HG03108 (cell line): ENCODE measurements at regions not wholly inside any gene's neighbourhood (a gene's known extent, or its start where the extent isn't known, plus 50 kb on each side); places are given as distances from the start of the nearest gene placed in this dataset.
"Not testable (repeated sequence)": the region's sequence is repeated elsewhere in the genome, so short reads cannot be mapped to it uniquely, and the experiment has no call there.

Source experiments
- ATAC-seq: cut with Tn5 transposase; IDR thresholded peaks from one replicate; pipeline ENCODE4 v1.9.1; 2021; ENCODE audit warnings: moderate library complexity; ENCODE audit not compliant: unreplicated experiment

DNA sequence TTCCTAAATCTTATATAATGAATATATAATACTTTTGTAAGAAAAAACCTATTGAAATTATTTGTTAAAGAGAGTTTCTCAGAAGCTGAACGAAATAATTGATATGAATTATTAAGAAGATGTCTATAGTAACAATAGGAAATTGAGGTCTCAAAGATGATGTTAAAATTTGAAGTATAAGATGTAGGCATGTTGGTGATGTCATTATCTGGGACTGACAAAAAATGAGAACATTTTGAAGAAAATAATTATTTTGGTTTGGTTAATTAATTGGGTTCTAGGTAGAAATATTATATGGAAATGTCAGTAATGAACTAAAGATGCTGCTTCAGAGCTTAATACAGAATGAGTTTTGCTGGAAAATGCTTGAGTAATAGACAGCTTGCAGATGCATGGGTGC is 501.4 kb upstream of the ST8SIA4 start:
- ATAC-seq: no peak

DNA sequence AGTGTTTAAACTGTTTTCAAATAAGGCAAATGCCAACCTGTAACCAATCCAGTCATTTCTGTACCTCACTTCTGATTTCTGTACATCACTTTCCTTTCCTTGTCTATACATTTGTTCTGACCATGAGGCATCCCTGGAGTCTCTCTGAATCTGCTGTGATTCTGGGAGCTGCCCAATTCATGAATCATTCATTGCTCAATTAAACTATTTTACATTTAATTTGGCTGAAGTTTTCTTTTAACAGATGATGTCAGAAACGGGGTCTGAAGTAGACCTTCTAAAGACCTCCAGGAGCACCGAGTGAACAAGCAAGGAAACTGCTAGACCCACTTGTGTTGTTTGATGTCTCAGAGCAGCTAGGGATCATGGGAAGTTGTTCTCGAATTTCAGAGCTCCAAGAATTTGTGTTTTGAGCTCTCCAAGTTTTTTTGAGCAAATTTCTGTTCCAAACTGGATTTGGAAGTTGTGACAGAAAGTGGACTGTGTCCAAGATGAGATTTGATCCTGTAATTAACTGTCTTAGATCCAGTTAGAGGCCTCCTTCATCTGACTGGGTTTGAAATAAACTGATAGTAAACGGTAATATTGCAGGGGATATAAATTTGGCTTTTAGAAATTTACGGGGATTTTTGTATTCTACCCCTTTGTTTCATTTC is 490.8 kb upstream of the ST8SIA4 start:
- ATAC-seq: no peak

DNA sequence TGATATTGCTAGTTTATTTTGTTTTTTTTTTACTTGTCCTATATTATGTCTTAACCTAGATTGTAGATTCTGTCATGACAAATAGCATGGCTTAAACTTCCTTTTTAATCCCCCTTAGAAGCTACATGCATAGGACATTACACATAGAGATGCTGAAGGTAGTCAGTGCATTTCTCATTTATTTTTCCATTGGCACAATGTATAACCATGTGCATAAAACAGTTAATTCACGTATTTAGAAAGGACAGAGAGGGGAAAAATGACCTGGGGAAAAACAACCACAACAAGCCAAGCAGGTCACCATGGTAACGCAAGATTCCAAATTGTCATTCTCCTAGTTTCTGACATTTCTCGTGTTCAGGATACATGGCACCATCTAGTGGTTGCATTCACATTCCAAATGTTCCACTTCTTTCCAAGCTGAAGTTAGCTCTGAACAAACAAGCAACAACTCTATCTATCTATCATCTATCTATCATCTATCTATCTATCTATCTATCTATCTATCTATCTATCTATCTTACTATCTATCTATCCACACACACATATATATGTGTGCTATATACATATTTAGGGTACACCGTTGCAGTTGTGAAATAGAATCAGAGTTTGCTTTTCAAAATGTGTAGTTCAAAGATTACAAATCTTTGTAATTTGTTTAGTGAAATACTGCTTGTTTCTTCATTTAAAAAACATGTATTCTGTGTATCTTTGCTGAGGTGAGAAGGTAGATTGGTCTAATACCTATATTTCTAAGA is 487.2 kb upstream of the ST8SIA4 start:
- ATAC-seq: no peak

DNA sequence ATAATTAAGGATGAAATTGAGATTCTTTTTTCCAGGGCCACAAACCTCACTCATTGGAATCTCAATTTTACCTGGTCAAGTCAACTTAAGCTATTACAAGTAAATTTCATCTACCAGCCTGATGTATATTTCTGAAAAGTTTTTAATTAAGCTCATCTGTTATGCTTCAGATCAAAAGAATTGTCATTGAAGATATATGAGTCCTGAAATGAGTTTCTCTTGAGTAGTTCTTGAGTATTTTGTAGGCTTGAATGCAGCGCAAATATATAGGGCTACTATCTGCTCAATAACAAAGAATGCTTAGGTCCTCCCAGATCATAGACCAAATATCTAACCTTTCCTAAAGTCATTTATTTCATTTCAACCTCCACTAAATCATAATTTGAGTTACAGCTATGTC is 482.2 kb upstream of the ST8SIA4 start:
- ATAC-seq: no peak

DNA sequence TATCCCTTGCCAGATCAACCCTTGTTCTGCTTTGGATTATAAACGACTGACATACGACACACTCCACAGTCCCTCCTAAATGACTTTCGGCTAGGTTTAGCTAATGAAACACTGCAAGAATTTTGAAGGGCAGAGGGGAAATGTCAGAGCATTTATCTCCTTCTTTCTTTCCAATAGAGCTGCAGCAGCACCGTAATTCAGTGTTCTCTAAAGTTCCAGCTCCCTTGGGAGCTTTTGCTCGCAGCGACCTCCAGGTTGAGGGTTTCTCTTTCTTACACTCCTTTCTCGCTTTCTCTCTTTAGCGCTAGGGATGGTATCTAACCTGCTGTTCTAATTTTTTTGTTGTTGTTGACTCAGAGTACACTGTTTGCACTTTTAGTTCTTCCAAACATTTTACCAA is 467.1 kb upstream of the ST8SIA4 start:
- no peak for ATAC-seq

DNA sequence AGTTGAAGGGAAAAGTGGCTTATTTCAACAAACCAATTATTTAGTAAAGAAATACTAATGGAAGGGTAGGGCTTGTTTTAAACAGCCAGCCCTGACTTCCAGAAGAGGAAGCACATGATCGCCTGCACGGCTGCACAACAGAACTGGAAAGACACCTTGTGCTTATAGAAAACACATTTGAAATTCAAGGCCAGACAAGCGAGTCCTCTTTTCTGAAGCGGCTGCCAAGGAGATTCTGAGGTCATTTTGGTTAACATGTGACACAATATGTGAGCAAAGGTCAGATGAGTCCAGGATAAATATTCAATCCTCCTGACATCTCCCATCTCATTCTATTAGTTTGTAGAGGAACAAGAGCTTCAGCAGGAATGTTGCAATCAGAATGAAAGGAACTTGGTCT is 461.4 kb upstream of the ST8SIA4 start:
- no peak for ATAC-seq

DNA sequence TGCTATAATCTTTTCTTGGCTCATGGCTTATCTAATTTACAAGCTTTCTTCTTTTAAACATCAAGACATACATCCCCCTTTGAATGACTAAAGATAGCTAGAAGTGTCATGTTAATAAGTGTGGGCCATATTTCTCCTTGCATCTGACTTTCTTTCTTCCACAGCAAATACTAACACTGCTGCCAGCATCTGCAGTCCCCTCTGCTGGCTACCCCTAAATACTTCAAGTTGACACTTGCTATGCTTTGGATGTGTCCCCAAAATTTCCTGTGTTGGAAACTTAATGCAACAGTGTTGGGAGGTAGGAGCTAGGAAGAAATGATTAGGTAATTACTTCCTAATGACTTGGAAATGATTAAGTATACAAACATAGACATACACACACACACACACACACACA is 459.0 kb upstream of the ST8SIA4 start:
- no peak for ATAC-seq

DNA sequence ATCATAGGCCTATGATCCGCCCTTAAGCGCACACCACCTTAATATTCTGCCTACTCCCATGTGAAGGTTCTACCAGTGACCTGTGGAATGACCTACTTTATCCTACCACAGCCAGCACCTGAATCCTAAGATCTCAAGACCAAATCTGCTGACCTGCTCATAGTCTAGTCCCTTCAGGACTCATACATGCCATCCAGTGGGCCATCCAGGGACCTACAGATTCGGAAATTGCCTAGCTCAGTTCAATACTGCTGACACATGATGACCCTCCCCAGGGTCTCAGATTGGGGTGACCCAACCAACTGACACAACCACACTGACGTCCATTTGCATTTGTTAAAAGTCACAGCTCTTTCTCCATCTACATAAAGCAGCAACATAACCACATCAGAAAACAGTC is 443.8 kb upstream of the ST8SIA4 start:
- no peak for ATAC-seq

DNA sequence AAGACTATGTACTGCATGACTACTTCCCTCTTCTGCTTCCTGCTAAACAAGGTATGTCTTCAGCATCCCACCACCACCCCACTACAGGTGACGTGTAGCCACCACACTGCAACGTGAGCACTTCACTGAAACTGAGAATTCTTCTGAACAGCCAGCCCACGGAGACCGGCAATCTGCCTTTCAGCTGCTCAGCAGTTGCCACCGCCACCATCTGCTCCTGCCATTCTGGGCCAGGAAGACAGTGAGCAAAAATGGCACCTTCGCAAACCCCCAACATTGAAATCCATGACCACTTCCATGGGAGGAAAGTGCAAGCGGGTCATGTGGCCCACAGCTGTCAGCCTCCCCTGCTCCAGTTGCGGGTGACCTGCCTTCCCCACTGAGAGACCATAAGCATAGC is 443.4 kb upstream of the ST8SIA4 start:
- ATAC-seq: no peak

DNA sequence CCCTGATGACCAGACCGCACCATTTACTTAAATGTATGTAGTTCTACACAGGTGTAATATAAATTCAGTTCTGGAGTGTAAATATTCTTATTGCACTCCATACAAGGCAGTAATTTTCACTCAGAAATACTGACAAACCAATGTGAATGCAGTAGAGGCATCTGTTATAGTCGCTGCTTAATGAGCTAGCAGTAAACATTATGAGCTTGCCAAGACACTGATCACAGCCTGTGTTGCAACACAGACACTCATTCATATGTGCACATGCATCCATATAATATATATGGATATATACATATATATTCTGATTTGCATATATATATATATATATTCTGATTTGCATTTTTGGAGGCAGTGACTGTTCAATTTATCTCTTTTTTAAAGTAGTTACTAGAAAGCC is 435.1 kb upstream of the ST8SIA4 start:
- ATAC-seq: no peak

DNA sequence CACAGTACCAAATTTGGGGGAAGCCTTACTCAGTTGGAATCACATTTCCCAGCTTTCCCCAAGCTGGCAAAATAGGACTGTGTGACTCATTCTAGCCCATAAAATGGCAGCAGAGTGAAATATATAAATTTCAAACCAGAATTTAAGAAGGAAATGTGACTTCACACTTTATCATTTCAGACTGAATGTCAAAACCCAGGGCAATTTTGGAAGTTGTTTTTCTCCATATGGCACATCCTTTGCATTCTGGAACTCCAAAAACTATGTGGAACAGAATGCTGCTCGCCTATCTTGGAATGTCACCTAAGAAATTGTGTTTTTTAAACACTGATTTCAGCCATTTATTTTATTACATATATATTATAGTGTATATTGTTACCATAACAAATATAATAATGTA is 424.7 kb upstream of the ST8SIA4 start:
- ATAC-seq: no peak

DNA sequence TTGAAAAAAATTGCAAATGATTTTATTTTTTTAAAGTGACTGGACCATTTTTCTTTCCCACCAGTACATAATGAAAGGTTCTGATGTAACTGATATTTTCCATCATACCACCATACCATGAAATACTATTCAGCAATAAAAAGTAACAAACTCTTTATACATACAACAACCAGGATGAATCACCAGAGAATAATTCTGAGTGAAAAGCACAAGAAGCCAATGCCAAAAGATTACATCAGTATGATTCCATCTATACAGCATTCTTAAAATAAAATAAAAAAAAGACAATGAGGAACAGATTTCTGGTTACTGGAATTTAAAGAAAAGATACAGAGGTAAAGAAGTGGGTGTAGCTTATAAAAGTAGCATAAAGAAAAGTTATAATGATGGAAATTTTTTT is 423.7 kb upstream of the ST8SIA4 start:
- no peak for ATAC-seq

DNA sequence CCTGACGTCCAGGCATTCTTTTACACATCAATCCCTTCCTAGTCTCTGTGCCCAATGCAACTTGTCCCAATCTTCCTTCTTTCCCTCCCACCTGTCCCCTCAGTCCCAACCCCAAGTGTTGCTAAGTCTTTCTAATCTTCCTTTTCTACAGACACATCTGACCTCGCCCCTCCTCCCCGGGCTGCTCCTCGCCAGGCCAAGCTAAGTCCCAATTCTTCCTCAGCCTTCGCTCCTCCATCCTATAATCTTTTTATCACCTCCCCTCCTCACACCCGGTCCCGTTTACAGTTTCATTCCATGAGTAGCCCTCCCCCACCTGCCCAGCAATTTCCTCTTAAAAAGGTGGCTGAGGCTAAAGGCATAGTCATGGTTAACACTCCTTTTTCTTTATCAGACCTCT is 413.3 kb upstream of the ST8SIA4 start:
- ATAC-seq: not testable (repeated sequence)

DNA sequence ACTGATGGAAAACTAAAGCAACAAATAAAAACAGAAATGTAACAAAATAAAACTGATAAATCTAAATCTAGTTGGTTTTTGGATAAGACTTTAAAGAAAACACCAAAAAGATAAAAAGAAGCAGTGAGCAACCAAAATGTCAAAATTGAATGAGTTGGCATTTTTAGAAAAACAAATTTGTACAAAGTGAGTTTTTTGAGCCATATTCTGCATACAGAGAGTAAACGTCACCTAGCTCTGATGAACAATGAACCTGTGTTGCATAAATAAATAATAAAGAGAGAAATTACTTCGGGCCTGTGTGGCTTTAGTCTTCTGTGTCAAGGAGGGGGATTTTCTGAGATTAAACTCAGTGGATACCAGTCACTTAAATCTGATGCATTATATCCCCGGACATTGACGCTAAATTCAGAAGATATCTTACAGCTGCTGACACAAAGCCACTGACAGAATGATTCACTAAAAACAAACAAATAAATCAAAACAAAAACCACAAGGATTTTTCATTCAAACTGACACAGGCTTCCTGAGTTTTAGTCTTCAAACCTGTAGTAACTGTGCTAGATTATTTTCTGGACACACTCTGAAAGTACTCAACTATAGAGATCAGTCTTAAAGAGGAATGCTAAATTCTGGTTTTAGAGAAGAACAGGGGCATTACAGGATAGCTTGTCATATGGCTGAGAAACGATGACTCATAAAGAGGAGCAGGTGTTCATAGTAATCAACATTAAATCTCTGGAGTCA is 403.5 kb upstream of the ST8SIA4 start:
- ATAC-seq: no peak

DNA sequence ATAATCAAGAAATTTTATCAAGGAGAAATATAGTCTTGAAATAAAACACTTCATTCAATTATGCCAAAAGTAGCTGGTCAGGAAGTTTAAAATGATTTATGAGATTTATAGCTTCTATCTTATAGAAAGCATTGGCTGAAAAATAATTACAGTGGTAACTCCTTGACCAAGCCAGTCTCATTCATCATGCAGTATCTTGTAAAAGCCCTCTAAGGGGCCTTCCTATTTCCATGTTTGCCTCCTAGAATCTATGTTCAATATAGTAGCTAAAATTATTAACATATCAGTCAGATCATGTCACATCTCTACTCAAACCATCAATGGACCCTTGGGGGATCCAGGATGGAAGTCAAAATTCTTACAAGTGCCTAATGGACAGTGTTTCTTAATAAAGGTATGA is 393.4 kb upstream of the ST8SIA4 start:
- ATAC-seq: no peak

DNA sequence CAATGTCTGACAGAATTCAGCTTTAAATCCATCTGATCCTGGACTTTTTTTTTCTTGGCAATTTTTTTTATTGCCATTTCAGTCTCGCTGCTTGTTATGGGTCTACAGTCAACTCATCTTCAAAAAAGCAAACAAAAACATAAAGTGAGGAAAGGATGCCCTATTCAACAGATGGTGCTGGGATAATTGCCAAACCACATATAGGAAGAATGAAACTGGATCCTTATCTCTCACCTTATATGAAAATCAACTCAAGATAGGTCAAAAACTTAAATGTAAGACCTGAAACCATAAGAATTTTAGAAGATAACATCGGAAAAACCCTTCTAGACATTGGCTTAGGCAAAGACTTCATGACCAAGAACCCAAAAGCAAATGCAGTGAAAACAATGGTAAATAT is 389.1 kb upstream of the ST8SIA4 start:
- ATAC-seq: no peak

DNA sequence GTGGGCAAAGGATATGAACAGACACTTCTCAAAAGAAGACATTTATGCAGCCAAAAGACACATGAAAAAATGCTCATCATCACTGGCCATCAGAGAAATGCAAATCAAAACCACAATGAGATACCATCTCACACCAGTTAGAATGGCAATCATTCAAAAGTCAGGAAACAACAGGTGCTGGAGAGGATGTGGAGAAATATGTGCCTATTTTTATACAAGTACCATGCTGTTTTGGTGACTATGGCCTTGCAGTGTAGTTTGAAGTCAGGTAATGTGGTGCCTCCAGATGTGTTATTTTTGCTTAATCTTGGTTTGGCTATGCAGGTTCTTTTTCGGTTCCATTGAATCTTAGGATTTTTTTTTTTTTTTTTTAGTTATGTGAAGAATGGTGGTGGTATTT is 387.7 kb upstream of the ST8SIA4 start:
- ATAC-seq: not testable (repeated sequence)

DNA sequence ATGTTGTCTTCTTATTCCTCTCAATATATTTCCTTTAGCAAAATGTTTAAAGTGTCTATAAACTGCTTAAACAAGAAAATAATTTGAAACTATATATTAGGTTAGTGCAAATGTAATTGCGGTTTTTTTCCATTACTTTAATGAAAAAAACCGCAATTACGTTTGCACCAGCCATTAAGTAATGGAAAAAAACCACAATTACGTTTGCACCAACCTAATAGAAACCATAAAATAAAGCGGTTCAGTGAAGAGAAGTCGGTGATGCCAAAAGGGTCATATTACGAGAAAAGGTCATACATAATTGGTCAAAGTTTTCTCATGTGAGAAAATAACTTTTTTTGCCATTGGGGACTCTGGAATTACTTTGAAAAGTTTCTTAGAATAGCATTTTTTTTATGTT is 385.6 kb upstream of the ST8SIA4 start:
- no peak for ATAC-seq

DNA sequence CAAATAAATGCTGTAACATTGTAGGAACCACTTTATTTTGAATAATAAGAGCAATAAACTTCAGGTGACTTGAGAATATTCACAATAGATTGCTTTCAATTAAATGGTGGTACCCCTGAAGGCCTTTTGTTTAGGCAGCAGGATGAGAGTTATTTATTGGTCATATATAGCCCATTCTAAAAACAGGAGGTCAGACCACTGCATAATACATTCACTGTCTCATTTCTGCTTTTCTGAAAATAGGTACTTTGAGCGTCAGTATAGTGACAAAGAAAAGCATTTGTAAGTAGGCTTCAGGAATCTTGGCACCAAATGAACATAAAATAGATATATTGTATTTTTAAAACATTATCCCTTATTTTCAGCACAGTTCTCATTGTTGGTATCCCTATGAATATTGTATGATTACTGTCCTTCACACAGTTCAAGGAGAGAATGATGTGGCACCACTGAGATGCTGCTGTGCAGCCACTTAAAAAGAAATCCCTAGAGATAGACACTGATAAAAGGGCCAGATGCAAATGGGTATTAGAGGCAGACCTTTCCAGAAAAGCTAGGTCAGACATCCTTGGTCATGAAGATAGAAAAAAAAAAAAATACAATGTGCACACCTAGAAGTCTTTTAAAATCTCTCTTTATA is 381.8 kb upstream of the ST8SIA4 start:
- no peak for ATAC-seq

DNA sequence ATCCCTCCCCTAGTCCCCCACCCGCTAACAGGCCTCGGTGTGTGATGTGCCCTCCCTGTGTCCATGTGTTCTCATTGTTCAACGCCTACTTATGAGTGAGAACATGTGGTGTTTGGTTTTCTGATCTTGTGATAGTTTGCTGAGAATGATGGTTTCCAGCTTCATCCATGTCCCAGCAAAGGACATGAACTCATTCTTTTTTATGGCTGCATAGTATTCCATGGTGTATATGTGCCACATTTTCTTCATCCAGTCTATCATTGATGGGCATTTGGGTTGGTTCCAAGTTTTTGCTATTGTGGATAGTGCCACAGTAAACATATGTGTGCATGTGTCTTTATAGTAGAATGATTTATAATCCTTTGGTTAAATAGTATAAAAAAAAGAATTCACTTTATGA is 380.9 kb upstream of the ST8SIA4 start:
- ATAC-seq: not testable (repeated sequence)

DNA sequence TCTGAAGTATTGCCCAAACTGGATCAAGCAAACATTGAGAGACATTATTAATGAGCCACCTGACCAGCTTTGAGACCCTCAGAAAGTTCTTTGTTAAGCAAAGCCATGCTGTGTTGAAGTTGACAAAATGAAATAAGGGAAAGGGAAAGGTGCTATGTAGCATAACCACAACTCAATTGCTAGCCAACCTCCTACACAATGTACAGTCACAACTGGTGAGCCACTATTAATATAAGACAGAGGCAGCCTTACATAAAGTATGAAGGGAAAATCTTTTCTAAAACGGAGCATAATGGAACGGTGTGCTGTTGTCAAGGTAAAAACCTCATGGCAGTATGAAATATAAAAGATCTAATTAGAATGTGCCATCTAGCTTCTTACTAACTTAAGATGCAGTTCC is 375.8 kb upstream of the ST8SIA4 start:
- ATAC-seq: no peak
